Esophagus muscularis mucosa (tissue), 4 donors: ENCODE measurements at regions not wholly inside any gene's neighbourhood (a gene's known extent, or its start where the extent isn't known, plus 50 kb on each side); places are given as distances from the start of the nearest gene placed in this dataset.

Experiments used
- DNase-seq: peaks from one replicate; pipeline ENCODE4 v3.0.0-alpha.2; 2017; ENCODE audit errors: extremely low spot score
- H3K27ac ChIP-seq, 4 donors: fragments of 200-600 bp; sonication (generic); replicated peaks in 1 of 4; 1 replicate in 3 of 4; 2 replicates in 1 of 4; pipeline ENCODE4 v1.5.1; 2016 to 2019; ENCODE audit warnings: mild to moderate bottlenecking in 1 of 4
- H3K27me3 ChIP-seq, 4 donors: fragments of 200-600 bp; sonication (generic); one replicate each; pipeline versions ENCODE4 v1.5.1 to v1.6.0; 2016 to 2019
- H3K36me3 ChIP-seq, 4 donors: fragments of 200-600 bp; sonication (generic); one replicate each; pipeline ENCODE4 v1.5.1; 2016 to 2019
- H3K4me1 ChIP-seq, 4 donors: fragments of 200-600 bp; sonication (generic); one replicate each; pipeline ENCODE4 v1.5.1; 2016 to 2019
- H3K4me3 ChIP-seq, 4 donors: fragments of 200-600 bp; sonication (generic); 1 replicate in 2 of 4; 2 replicates in 2 of 4; pipeline ENCODE4 v1.5.1; 2016 to 2019; ENCODE audit warnings: mild to moderate bottlenecking in 4 of 4, moderate library complexity in 1 of 4
- H3K9me3 ChIP-seq, 4 donors: fragments of 200-600 bp; sonication (generic); 1 replicate in 3 of 4; 2 replicates in 1 of 4; pipeline ENCODE4 v1.5.1; 2016 to 2019
- EP300 ChIP-seq: sonication (generic); formaldehyde crosslinking; IDR thresholded peaks from one replicate; pipeline ENCODE4 v1.6.1; 2017; ENCODE audit warnings: antibody characterized with exemption
- POLR2A ChIP-seq: fragments of 450-650 bp; IDR thresholded peaks from one replicate; pipeline ENCODE4 v1.6.1; 2017; ENCODE audit warnings: antibody characterized with exemption, moderate library complexity, mild to moderate bottlenecking, low read depth
- POLR2AphosphoS5 ChIP-seq, 2 donors: sonication (generic); formaldehyde crosslinking; IDR thresholded peaks; one replicate each; pipeline ENCODE4 v1.6.1; 2017; ENCODE audit warnings: antibody characterized with exemption in 2 of 2
- WGBS: methylation state at CpG from one replicate; pipeline ENCODE4 v1.1.5; 2018; 5-methylcytosine and 5-hydroxymethylcytosine counted together
- intact Hi-C: fragments of 100-400 bp; cut with DNase I; formaldehyde crosslinking; loops from one replicate; pipeline ENCODE4 v1.15.1; 2023
- TF ChIP-seq, protein P1 (sequence below), 3 experiments: fragments of 200-600 bp in 2 of 3; fragments of 450-650 bp in 1 of 3; sonication (generic) in 2 of 3; IDR thresholded peaks; one replicate each; pipeline ENCODE4 v1.5.1; 2017 to 2019; ENCODE audit warnings: antibody characterized with exemption in 3 of 3, mild to moderate bottlenecking in 2 of 3, moderate library complexity in 1 of 3

DNA sequence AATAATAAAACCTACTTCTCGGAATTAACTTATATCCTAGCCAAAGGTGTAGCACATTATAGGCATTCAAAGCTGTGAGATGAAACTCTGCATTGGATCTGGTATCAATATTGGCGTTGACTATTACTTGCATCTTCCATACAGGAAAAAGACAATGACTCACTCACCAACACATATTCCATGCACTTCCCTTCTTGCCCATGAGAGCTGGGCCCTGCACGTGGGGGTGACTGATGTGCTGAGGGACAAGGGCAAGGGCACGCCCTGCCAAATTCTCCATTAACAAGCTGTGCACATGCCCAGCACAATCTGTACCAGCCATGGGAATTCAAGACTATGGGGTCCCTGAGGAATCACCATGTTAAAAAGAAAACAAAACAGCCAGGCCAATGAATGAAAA is 188.1 kb upstream of the PDE1C start:
- WGBS: 84% methylated on average over 4 of the region's 4 CpGs
- H3K27ac ChIP-seq: no peak overlapping the region
- H3K9me3 ChIP-seq: no peaks in the 10 kb centered on the region
- intact Hi-C loops: no loop called here
- no peak for TF ChIP-seq POLR2AphosphoS5 (IDR thresholded peaks at IDR 0.05)
- TF ChIP-seq, protein P1, sequence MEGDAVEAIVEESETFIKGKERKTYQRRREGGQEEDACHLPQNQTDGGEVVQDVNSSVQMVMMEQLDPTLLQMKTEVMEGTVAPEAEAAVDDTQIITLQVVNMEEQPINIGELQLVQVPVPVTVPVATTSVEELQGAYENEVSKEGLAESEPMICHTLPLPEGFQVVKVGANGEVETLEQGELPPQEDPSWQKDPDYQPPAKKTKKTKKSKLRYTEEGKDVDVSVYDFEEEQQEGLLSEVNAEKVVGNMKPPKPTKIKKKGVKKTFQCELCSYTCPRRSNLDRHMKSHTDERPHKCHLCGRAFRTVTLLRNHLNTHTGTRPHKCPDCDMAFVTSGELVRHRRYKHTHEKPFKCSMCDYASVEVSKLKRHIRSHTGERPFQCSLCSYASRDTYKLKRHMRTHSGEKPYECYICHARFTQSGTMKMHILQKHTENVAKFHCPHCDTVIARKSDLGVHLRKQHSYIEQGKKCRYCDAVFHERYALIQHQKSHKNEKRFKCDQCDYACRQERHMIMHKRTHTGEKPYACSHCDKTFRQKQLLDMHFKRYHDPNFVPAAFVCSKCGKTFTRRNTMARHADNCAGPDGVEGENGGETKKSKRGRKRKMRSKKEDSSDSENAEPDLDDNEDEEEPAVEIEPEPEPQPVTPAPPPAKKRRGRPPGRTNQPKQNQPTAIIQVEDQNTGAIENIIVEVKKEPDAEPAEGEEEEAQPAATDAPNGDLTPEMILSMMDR (IDR thresholded peaks at IDR 0.05): no peak
- TF ChIP-seq EP300: no peak
- TF ChIP-seq POLR2A: no peak
- no peaks in the 10 kb centered on the region for H3K36me3 ChIP-seq
- DNase-seq: no peak
- H3K4me3 ChIP-seq: no peak overlapping the region
- no peaks in the 10 kb centered on the region for H3K4me1 ChIP-seq
- no peaks in the 10 kb centered on the region for H3K27me3 ChIP-seq

DNA sequence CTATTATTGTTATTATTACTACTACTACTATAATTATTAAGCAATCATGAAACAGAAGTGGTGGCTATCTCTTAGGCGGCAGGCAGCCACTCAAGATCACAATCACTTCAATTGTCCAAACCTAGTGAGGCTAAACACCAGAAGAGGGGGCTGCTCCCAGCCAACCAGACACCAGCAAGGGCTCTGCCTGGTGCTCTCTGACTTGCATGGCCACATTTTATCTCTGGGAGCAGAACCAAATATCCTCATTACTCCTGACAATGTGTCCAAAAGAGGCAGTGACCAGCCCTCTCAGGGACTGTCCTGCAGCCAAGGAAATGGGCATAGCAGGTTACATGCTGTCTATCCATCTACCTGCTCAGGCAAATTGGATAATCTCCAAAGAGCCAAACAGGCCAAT is 187.4 kb upstream of the PDE1C start:
- intact Hi-C loops: no loop called here
- TF ChIP-seq, protein P1 (IDR thresholded peaks at IDR 0.05): no peak
- no peak for TF ChIP-seq POLR2AphosphoS5 (IDR thresholded peaks at IDR 0.05)
- no peak for TF ChIP-seq POLR2A
- no peak for TF ChIP-seq EP300
- 89% methylated on average over 1 of the region's 1 CpG for WGBS

DNA sequence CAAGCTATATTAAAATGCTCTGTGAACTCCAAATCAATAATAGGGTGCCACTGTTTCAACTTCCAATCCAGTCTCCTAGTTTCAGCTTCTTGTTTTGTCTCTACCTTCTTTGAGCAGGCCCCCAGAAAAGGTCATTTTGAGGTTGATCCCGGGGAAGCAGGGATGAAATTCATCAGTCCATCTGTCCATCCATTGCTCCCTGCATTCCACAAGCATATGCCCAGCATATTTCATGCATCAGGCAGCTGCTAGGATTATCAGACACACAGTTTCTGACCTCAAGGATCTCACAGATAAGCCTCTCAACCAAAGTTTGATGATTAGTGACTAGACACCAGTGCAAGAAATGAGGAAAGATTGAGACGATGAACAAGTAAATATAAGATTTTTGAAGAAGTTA is 186.6 kb upstream of the PDE1C start:
- H3K4me3 ChIP-seq: no peak overlapping the region
- TF ChIP-seq, protein P1 (IDR thresholded peaks at IDR 0.05): no peak
- no peak for TF ChIP-seq POLR2A
- H3K27me3 ChIP-seq: no peaks in the 10 kb centered on the region
- intact Hi-C loops: no loop called here
- DNase-seq: no peak
- H3K4me1 ChIP-seq: no peaks in the 10 kb centered on the region
- 68% methylated on average over 2 of the region's 2 CpGs for WGBS
- no peaks in the 10 kb centered on the region for H3K9me3 ChIP-seq
- no peaks in the 10 kb centered on the region for H3K36me3 ChIP-seq
- no peak overlapping the region for H3K27ac ChIP-seq

More for the DNA sequence above, 187.4 kb upstream of the PDE1C start:
- no peaks in the 10 kb centered on the region for H3K9me3 ChIP-seq
- H3K4me1 ChIP-seq: no peaks in the 10 kb centered on the region
- H3K27ac ChIP-seq: no peak overlapping the region
- no peaks in the 10 kb centered on the region for H3K27me3 ChIP-seq
- no peaks in the 10 kb centered on the region for H3K36me3 ChIP-seq
- DNase-seq: no peak
- no peak overlapping the region for H3K4me3 ChIP-seq

DNA sequence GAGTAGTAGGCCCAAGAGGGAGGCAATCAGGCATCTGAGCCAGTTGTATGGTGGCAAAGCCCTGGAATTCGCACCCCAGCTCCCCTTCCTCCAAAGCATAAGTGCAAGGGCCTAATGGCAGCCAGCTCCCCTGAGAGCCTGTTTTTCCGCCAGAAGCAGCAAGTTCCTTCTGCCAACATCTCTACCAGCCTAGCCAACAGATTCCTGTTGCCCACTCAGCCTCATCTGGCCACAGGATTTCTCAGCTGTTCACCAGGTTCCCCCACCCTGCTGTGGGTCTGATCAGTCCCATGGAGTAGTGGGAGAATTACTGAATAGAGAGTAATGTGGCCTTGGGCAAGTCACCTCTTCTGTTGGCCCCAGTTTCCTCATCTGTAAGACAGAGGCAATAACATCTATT is 186.2 kb upstream of the PDE1C start:
- Histone ChIP-seq H3K4me1 (no peaks in the 10 kb centered on the region), H3K4me3 (no peak overlapping the region), H3K27me3 (no peaks in the 10 kb centered on the region), H3K36me3 (no peaks in the 10 kb centered on the region), H3K9me3 (no peaks in the 10 kb centered on the region), H3K27ac (no peak overlapping the region)
- TF ChIP-seq POLR2AphosphoS5 (IDR thresholded peaks at IDR 0.05) (no peak), EP300 (no peak)
- intact Hi-C loops: no loop called here
- WGBS: no CpG with 5 or more reads among the region's 2 CpGs
- no peak for DNase-seq

DNA sequence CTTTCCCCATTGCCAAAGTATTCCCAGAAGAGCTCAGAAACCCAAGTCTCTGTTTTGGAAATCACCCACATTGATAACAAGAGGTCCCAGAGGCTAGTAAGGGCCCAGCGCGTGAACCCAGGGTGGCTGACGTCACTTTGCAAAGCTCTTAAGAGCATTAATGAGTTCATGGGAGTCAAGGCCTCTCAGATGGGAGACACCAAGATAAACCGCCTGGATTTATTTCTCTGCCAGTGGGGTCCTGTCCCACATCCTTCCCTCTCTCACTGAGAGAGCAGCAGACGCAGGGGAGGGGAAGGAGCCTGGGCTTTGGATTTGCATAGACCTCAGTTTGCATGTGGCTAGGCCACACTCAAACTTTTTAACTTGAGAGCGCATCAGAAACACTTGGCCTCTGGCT is 184.8 kb upstream of the PDE1C start:
- intact Hi-C loops: no loop called here
- 63% methylated on average over 3 of the region's 6 CpGs for WGBS
- no peaks in the 10 kb centered on the region for H3K36me3 ChIP-seq

DNA sequence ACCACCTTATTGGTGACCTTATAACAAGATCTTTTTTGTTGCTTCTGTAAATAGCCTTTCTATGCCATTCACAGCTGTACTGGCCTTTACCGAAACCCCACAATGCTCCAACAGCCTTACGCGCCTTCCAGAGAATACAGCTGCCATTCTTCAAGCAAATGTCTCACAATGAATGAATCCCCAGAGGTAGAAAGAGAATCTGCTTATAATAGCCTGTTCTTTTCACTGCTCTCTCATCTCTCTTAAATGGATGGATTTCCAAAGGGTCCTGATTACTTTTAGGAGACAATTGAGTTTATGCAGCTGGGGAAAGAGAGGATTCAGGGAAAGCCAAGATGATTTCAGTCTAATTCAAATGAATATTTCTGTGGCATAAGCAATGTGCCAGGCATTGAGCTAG is 183.1 kb upstream of the PDE1C start:
- H3K9me3 ChIP-seq: no peaks in the 10 kb centered on the region
- WGBS: 48% methylated on average over 3 of the region's 3 CpGs
- no peak overlapping the region for H3K4me3 ChIP-seq
- DNase-seq: no peak
- no peaks in the 10 kb centered on the region for H3K4me1 ChIP-seq
- no peaks in the 10 kb centered on the region for H3K27me3 ChIP-seq
- no peaks in the 10 kb centered on the region for H3K36me3 ChIP-seq
- TF ChIP-seq POLR2A (no peak), EP300 (no peak), POLR2AphosphoS5 (IDR thresholded peaks at IDR 0.05) (no peak)
- TF ChIP-seq, protein P1 (IDR thresholded peaks at IDR 0.05): no peak
- H3K27ac ChIP-seq: no peak overlapping the region
- intact Hi-C loops: no loop called here

More for the DNA sequence above, 184.8 kb upstream of the PDE1C start:
- Histone ChIP-seq H3K9me3 (no peaks in the 10 kb centered on the region), H3K4me1 (no peaks in the 10 kb centered on the region), H3K27me3 (no peaks in the 10 kb centered on the region), H3K27ac (no peak overlapping the region), H3K4me3 (no peak overlapping the region)
- DNase-seq: peak; percentile 77
- TF ChIP-seq EP300: no peak
